Keratinocyte (primary cell): ENCODE measurements at regions not wholly inside any gene's neighbourhood (a gene's known extent, or its start where the extent isn't known, plus 50 kb on each side); places are given as distances from the start of the nearest gene placed in this dataset.

ENCODE experiments used
- DNase-seq: peaks from one replicate; pipeline ENCODE4 v3.0.0-alpha.2; 2011; ENCODE audit warnings: low read depth, missing footprints, low spot score
- FAIRE-seq: peaks from 2 replicates; lab custom pipeline; 2011; peaks lifted over from hg19 to GRCh38; lab: Jason Lieb, UNC
- H2AFZ ChIP-seq: 2 replicates; pipeline ENCODE4 v1.6.0; 2012; ENCODE audit warnings: low read length, control low read depth, inconsistent platforms; ENCODE audit not compliant: control insufficient read depth
- H3K27ac ChIP-seq: 2 replicates; pipeline ENCODE4 v1.5.1; 2011; ENCODE audit warnings: low read length; ENCODE audit not compliant: control insufficient read depth, insufficient read depth
- H3K27me3 ChIP-seq: 3 replicates; pipeline ENCODE4 v1.6.0; 2011; ENCODE audit warnings: low read length; ENCODE audit not compliant: control insufficient read depth, insufficient read depth; ENCODE audit errors: extremely low read depth
- H3K36me3 ChIP-seq, 2 experiments: 2 replicates in 1 of 2; 3 replicates in 1 of 2; pipeline ENCODE4 v1.5.1; 2011; ENCODE audit warnings: low read length in 2 of 2, mild to moderate bottlenecking in 1 of 2; ENCODE audit not compliant: control insufficient read depth in 2 of 2, insufficient read depth in 2 of 2; ENCODE audit errors: extremely low read depth in 1 of 2
- H3K4me1 ChIP-seq: 3 replicates; pipeline ENCODE4 v1.5.1; 2011; ENCODE audit warnings: low read length; ENCODE audit not compliant: control insufficient read depth, insufficient read depth; ENCODE audit errors: extremely low read depth
- H3K4me2 ChIP-seq: 3 replicates; pipeline ENCODE4 v1.6.0; 2011; ENCODE audit warnings: low read depth, low read length; ENCODE audit not compliant: control insufficient read depth, insufficient read depth; ENCODE audit errors: extremely low read depth
- H3K4me3 ChIP-seq, 3 experiments: fragments of 200-600 bp in 1 of 3; sonication (generic) in 1 of 3; 2 replicates in 2 of 3; 3 replicates in 1 of 3; pipeline ENCODE4 v1.5.1; 2011 to 2016; ENCODE audit warnings: low read length in 3 of 3, mild to moderate bottlenecking in 3 of 3, control low read depth in 2 of 3, inconsistent platforms in 1 of 3, low read depth in 1 of 3, mixed read lengths in 1 of 3, mixed run types in 1 of 3, moderate library complexity in 1 of 3; ENCODE audit not compliant: control insufficient read depth in 2 of 3, insufficient read depth in 2 of 3; ENCODE audit errors: extremely low read depth in 1 of 3
- H3K79me2 ChIP-seq: 2 replicates; pipeline ENCODE4 v1.6.0; 2012; ENCODE audit warnings: low read length; ENCODE audit not compliant: control insufficient read depth, insufficient read depth
- H3K9ac ChIP-seq: 3 replicates; pipeline ENCODE4 v1.6.0; 2011; ENCODE audit warnings: low read length; ENCODE audit not compliant: control insufficient read depth, insufficient read depth; ENCODE audit errors: extremely low read depth
- H3K9me1 ChIP-seq: 3 replicates; pipeline ENCODE4 v1.6.0; 2011; ENCODE audit warnings: low read length; ENCODE audit not compliant: control insufficient read depth, insufficient read depth; ENCODE audit errors: extremely low read depth
- H3K9me3 ChIP-seq: 2 replicates; pipeline ENCODE4 v1.5.1; 2012; ENCODE audit warnings: low read depth, low read length; ENCODE audit not compliant: control insufficient read depth
- H4K20me1 ChIP-seq: 3 replicates; pipeline ENCODE4 v1.6.0; 2011; ENCODE audit warnings: low read length; ENCODE audit not compliant: control insufficient read depth, insufficient read depth; ENCODE audit errors: extremely low read depth
- CTCF ChIP-seq, 3 experiments: IDR thresholded peaks in 1 of 3; conservative IDR thresholded peaks in 1 of 3; optimal IDR thresholded peaks in 1 of 3; 2 replicates in 2 of 3; 3 replicates in 1 of 3; pipeline versions ENCODE3 to v1.5.1; 2011; ENCODE audit warnings: low read length in 3 of 3, mild to moderate bottlenecking in 3 of 3, moderate library complexity in 2 of 3, control low read depth in 1 of 3, inconsistent platforms in 1 of 3; ENCODE audit not compliant: insufficient read depth in 2 of 3; ENCODE audit errors: extremely low read depth in 1 of 3
- EZH2 ChIP-seq: IDR thresholded peaks from one replicate; pipeline ENCODE4 v1.6.1; 2012; ENCODE audit warnings: inconsistent platforms, mild to moderate bottlenecking, low read length, moderate library complexity
- dilution Hi-C: fragments of 300-500 bp; cut with MboI; formaldehyde crosslinking; loops from one replicate; pipeline ENCODE4 v1.7.0; 2020; ENCODE audit warnings: low sequenced_read_pairs; ENCODE audit not compliant: extremely low pct_ligation_motif_present

- no peak for DNase-seq
- no peak overlapping the region for H3K27ac ChIP-seq
- FAIRE-seq = no peak
- no peaks in the 10 kb centered on the region for H3K4me1 ChIP-seq
- no peaks in the 10 kb centered on the region for H3K27me3 ChIP-seq
- no peaks in the 10 kb centered on the region for H4K20me1 ChIP-seq
- no peak overlapping the region for H3K4me3 ChIP-seq
- dilution Hi-C loops = no loop called here
- no peak overlapping the region for H3K4me2 ChIP-seq
- no peak overlapping the region for H2AFZ ChIP-seq
- H3K9ac ChIP-seq = no peak overlapping the region
- TF ChIP-seq EZH2 = no peak
- TF ChIP-seq CTCF (optimal IDR thresholded peaks at IDR 0.05 in 1 of 3, IDR thresholded peaks at IDR 0.05 in 1 of 3, conservative IDR thresholded peaks at IDR 0.05 in 1 of 3; ENCODE audit: extremely low read depth in 1 of 3, insufficient read depth in 2 of 3, low read length in 3 of 3) = no peak
- H3K9me1 ChIP-seq = no peaks in the 10 kb centered on the region
- H3K79me2 ChIP-seq = no peaks in the 10 kb centered on the region
- H3K9me3 ChIP-seq = no peaks in the 10 kb centered on the region
- no peaks in the 10 kb centered on the region for H3K36me3 ChIP-seq
Observed at GRCh38 chr12:47438175-47438574, 267.7 kb downstream of the RPAP3 start.

- Histone ChIP-seq H3K27ac (no peak overlapping the region), H3K4me1 (no peaks in the 10 kb centered on the region), H4K20me1 (no peaks in the 10 kb centered on the region), H3K4me2 (no peak overlapping the region), H3K9me3 (no peaks in the 10 kb centered on the region), H3K27me3 (no peaks in the 10 kb centered on the region), H3K9me1 (no peaks in the 10 kb centered on the region), H3K4me3 (no peak overlapping the region), H3K79me2 (no peaks in the 10 kb centered on the region), H3K9ac (no peak overlapping the region), H3K36me3 (no peaks in the 10 kb centered on the region), H2AFZ (no peak overlapping the region)
- DNase-seq (no peak), FAIRE-seq (no peak)
- TF ChIP-seq EZH2 = no peak
- no peak for TF ChIP-seq CTCF (optimal IDR thresholded peaks at IDR 0.05 in 1 of 3, IDR thresholded peaks at IDR 0.05 in 1 of 3, conservative IDR thresholded peaks at IDR 0.05 in 1 of 3; ENCODE audit: extremely low read depth in 1 of 3, insufficient read depth in 2 of 3, low read length in 3 of 3)
- dilution Hi-C loops = no loop called here
Observed at GRCh38 chr12:47437570-47437969, 268.3 kb downstream of the RPAP3 start.
